ENCODE measurements at regions not wholly inside any gene's neighbourhood (a gene's known extent, or its start where the extent isn't known, plus 50 kb on each side); places are given as distances from the start of the nearest gene placed in this dataset.

GRCh38 chr7:9507290-9507689, 1073.9 kb downstream of the NXPH1 start:
- TF ChIP-seq GATA3 (IDR thresholded peaks at IDR 0.05; ENCODE audit: low read depth, low read length), result no peak
- TF ChIP-seq GATA2 (IDR thresholded peaks at IDR 0.05; ENCODE audit: low read depth, low read length), result no peak

- TF ChIP-seq GATA2 (IDR thresholded peaks at IDR 0.05; ENCODE audit: low read depth, low read length), result no peak
- no peak for TF ChIP-seq GATA3 (IDR thresholded peaks at IDR 0.05; ENCODE audit: low read depth, low read length)
These were observed 1083.3 kb downstream of the NXPH1 start for GRCh38 chr7:9516662-9517061.

- TF ChIP-seq GATA2 (IDR thresholded peaks at IDR 0.05; ENCODE audit: low read depth, low read length), result no peak
- TF ChIP-seq GATA3 (IDR thresholded peaks at IDR 0.05; ENCODE audit: low read depth, low read length), result no peak
These were observed 1090.2 kb downstream of the NXPH1 start for GRCh38 chr7:9523579-9523978.

GRCh38 chr7:9557853-9558252, 1124.4 kb downstream of the NXPH1 start:
- TF ChIP-seq GATA2 (IDR thresholded peaks at IDR 0.05; ENCODE audit: low read depth, low read length), result no peak
- TF ChIP-seq GATA3 (IDR thresholded peaks at IDR 0.05; ENCODE audit: low read depth, low read length), result no peak

- TF ChIP-seq GATA2 (IDR thresholded peaks at IDR 0.05; ENCODE audit: low read depth, low read length), result no peak
- no peak for TF ChIP-seq GATA3 (IDR thresholded peaks at IDR 0.05; ENCODE audit: low read depth, low read length)
These were observed 1142.3 kb downstream of the NXPH1 start for GRCh38 chr7:9575716-9576115.

GRCh38 chr7:9582824-9583223, 1149.4 kb downstream of the NXPH1 start:
- TF ChIP-seq GATA3 (IDR thresholded peaks at IDR 0.05; ENCODE audit: low read depth, low read length), result no peak
- no peak for TF ChIP-seq GATA2 (IDR thresholded peaks at IDR 0.05; ENCODE audit: low read depth, low read length)

GRCh38 chr7:9598411-9598810, 1165.0 kb downstream of the NXPH1 start:
- TF ChIP-seq GATA2 (IDR thresholded peaks at IDR 0.05; ENCODE audit: low read depth, low read length) (no peak), GATA3 (IDR thresholded peaks at IDR 0.05; ENCODE audit: low read depth, low read length) (no peak)

GRCh38 chr7:9600974-9601373, 1167.6 kb downstream of the NXPH1 start:
- no peak for TF ChIP-seq GATA2 (IDR thresholded peaks at IDR 0.05; ENCODE audit: low read depth, low read length)
- no peak for TF ChIP-seq GATA3 (IDR thresholded peaks at IDR 0.05; ENCODE audit: low read depth, low read length)

- TF ChIP-seq GATA2 (IDR thresholded peaks at IDR 0.05; ENCODE audit: low read depth, low read length) (no peak), GATA3 (IDR thresholded peaks at IDR 0.05; ENCODE audit: low read depth, low read length) (no peak)
These were observed 1169.9 kb downstream of the NXPH1 start for GRCh38 chr7:9603291-9603690.

- TF ChIP-seq GATA2 (IDR thresholded peaks at IDR 0.05; ENCODE audit: low read depth, low read length), result no peak
- TF ChIP-seq GATA3 (IDR thresholded peaks at IDR 0.05; ENCODE audit: low read depth, low read length), result no peak
These were observed 1175.2 kb downstream of the NXPH1 start for GRCh38 chr7:9608560-9608959.

GRCh38 chr7:9621927-9622326, 1188.5 kb downstream of the NXPH1 start:
- TF ChIP-seq GATA3 (IDR thresholded peaks at IDR 0.05; ENCODE audit: low read depth, low read length), result no peak
- no peak for TF ChIP-seq GATA2 (IDR thresholded peaks at IDR 0.05; ENCODE audit: low read depth, low read length)

- TF ChIP-seq GATA2 (IDR thresholded peaks at IDR 0.05; ENCODE audit: low read depth, low read length) (no peak), GATA3 (IDR thresholded peaks at IDR 0.05; ENCODE audit: low read depth, low read length) (no peak)
These were observed 1192.5 kb downstream of the NXPH1 start for GRCh38 chr7:9625953-9626352.

GRCh38 chr7:9645756-9646155, 1212.3 kb downstream of the NXPH1 start:
- TF ChIP-seq GATA3 (IDR thresholded peaks at IDR 0.05; ENCODE audit: low read depth, low read length) (no peak), GATA2 (IDR thresholded peaks at IDR 0.05; ENCODE audit: low read depth, low read length) (no peak)

GRCh38 chr7:9657257-9657656, 1223.8 kb downstream of the NXPH1 start:
- no peak for TF ChIP-seq GATA3 (IDR thresholded peaks at IDR 0.05; ENCODE audit: low read depth, low read length)
- TF ChIP-seq GATA2 (IDR thresholded peaks at IDR 0.05; ENCODE audit: low read depth, low read length), result no peak

- TF ChIP-seq GATA2 (IDR thresholded peaks at IDR 0.05; ENCODE audit: low read depth, low read length) (no peak), GATA3 (IDR thresholded peaks at IDR 0.05; ENCODE audit: low read depth, low read length) (no peak)
These were observed 1238.8 kb downstream of the NXPH1 start for GRCh38 chr7:9671979-9672917.
